ENCODE measurements at regions not wholly inside any gene's neighbourhood (a gene's known extent, or its start where the extent isn't known, plus 50 kb on each side); places are given as distances from the start of the nearest gene placed in this dataset.

DNA sequence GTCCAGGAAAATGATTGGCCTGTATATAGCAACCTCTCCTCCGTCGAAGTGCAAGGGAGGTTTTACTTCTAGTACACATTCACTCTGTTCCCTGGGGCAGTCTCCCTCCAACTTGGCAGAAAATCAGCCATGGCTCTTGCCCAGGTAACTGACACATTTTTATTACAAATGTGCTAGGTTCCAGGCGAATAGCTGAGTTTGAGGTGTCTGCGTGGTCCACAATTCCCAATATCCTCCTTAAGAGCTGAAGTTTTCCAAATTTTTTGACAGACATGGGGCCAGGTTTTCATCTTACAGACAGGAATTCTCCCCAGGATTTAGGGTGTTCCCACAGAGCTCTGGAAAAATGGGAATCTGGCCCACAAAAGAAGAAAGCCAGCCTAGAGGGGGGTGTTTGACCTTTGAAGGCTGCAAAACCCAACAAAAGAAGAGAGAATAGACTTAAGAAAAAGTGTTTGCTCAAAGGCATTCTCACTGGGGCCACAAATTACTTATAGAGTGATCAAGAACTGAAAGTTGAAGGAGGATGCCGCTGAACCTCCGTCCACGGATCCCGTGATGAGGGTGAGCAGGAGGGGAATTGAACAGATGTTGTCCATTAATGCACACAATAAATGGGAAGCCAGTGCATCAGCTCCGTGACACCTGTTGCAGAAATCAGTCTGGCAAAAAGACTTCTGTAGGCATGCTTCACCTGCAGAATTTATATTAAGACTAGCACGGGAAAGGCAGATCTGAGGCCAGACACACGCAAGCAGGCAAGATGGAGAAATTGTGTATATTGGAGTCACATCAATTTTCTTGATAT lies 242.3 kb upstream of the COPS8 start:
- DNase-seq (no peak), ATAC-seq (no peak)
- H3K27ac Mint-ChIP-seq, result no peak overlapping the region
- peaks cover 2% of the 10 kb centered on the region for H3K27me3 Mint-ChIP-seq (ENCODE audit: low read depth)
- H3K4me3 Mint-ChIP-seq, result no peak overlapping the region
- no peaks in the 10 kb centered on the region for H3K36me3 Mint-ChIP-seq (ENCODE audit: low read depth)
- H3K9me3 Mint-ChIP-seq (ENCODE audit: insufficient read depth), result no peaks in the 10 kb centered on the region
- ChIA-PET CTCF (no interaction called here), POLR2A (no interaction called here)
- no peaks in the 10 kb centered on the region for H3K4me1 Mint-ChIP-seq (ENCODE audit: low read depth)

DNA sequence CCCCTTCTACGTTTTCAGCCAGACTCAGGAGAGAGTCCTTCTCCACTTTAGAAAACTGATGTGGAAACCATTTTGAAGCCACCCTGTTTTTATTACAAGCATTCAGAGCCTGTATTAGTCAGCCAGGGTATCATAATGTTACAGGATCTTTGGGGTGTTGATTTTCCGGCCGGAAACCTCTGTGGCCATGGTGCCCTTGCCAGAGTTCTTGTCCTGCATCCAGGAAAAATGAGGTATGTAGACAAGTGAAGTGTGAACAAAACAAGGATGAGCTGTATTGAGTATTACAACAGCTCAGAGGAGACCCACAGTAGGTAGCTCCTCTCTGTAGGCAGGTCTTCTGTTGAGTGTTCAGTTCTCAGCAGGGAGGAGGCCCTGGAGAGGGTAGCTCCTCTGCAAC lies 241.0 kb upstream of the COPS8 start:
- Mint-ChIP-seq H3K4me3 (no peak overlapping the region), H3K27ac (no peak overlapping the region), H3K9me3 (ENCODE audit: insufficient read depth) (no peaks in the 10 kb centered on the region), H3K4me1 (ENCODE audit: low read depth) (no peaks in the 10 kb centered on the region), H3K27me3 (ENCODE audit: low read depth) (peaks cover 2% of the 10 kb centered on the region), H3K36me3 (ENCODE audit: low read depth) (no peaks in the 10 kb centered on the region)
- no peak for DNase-seq
- no peak for ATAC-seq
- CTCF ChIA-PET, result no interaction called here
- POLR2A ChIA-PET, result no interaction called here

DNA sequence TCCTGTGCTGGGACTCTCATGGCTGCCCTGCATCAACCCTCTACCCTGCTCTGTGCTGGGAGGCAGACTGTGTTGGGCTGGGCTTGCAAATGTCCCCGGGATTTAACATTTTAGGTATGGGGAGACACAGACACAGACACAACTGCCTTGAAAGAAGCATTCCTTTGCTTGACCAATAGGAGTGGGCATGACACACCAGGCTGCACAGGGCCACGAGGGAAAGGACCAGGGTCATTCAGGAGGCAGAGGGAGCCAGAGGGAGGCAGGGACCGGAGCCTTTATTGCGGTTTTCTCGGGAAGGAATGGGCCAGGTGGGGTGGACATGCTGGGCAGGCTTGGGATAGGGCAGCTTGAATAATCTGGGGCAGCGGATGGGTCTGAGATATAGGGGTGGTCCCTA lies 238.7 kb upstream of the COPS8 start:
- DNase-seq, result no peak
- no peaks in the 10 kb centered on the region for H3K9me3 Mint-ChIP-seq (ENCODE audit: insufficient read depth)
- ATAC-seq, result no peak
- POLR2A ChIA-PET, result no interaction called here
- H3K36me3 Mint-ChIP-seq (ENCODE audit: low read depth), result no peaks in the 10 kb centered on the region
- no peaks in the 10 kb centered on the region for H3K27me3 Mint-ChIP-seq (ENCODE audit: low read depth)
- H3K4me3 Mint-ChIP-seq, result no peak overlapping the region
- H3K4me1 Mint-ChIP-seq (ENCODE audit: low read depth), result no peaks in the 10 kb centered on the region
- CTCF ChIA-PET, result no interaction called here
- H3K27ac Mint-ChIP-seq, result no peak overlapping the region

DNA sequence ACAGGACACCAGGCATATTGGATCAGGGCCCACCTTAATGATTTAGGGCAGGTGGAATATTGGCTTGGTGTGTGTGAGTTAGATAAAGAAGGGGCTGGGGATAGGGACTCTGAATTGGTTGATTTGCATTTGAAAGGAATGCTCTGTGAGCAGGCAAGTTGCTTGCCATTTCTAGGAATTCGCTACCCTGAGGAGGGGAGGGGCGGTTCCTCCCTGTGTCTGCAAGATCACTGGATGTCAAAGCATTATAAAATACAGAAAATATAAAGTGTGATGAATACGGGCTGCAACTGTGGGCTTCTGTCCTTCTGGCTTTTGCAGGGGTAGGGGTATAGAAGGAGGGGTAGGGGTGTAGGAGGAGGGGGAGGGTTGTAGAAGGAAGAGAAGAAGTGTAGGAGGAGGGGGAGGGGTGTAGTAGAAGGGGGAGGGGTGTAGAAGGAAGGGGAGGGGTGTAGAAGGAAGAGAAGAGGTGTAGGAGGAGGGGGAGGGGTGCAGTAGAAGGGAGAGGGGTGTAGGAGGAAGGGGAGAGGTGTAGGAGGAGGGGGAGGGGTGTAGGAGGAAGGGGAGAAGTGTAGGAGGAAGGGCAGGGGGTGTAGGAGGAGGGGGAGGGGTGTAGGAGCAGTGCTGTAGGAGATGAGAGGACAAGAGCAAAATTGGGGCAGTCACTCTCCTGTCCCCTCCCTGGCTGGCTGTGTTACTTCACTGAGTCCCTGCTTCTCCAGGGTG lies 238.0 kb upstream of the COPS8 start:
- no peaks in the 10 kb centered on the region for H3K4me1 Mint-ChIP-seq (ENCODE audit: low read depth)
- ChIA-PET CTCF (no interaction called here), POLR2A (no interaction called here)
- H3K27me3 Mint-ChIP-seq (ENCODE audit: low read depth), result no peaks in the 10 kb centered on the region
- DNase-seq (no peak), ATAC-seq (no peak)
- H3K36me3 Mint-ChIP-seq (ENCODE audit: low read depth), result no peaks in the 10 kb centered on the region
- H3K4me3 Mint-ChIP-seq, result no peak overlapping the region
- H3K27ac Mint-ChIP-seq, result no peak overlapping the region
- no peaks in the 10 kb centered on the region for H3K9me3 Mint-ChIP-seq (ENCODE audit: insufficient read depth)

DNA sequence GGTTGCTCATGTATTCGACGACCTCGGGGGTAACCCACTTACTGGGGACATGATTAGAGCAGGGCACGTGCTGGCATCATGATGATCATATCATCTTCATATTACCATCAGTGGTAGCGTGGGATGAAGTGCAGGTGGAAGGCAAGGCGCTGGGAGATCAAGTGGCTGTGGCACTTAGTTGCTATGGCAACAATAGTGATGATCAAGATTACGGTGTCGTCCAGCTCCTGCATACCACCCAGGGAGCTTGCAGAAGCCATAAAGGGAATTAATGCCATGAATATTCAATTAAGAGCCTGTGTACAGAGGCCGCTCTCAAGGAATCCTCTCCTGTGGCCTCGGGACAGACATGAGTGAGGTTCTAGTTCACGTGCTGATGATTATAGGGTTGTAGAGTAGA lies 237.2 kb upstream of the COPS8 start:
- Mint-ChIP-seq H3K9me3 (ENCODE audit: insufficient read depth) (no peaks in the 10 kb centered on the region), H3K4me3 (no peak overlapping the region), H3K27ac (no peak overlapping the region), H3K36me3 (ENCODE audit: low read depth) (no peaks in the 10 kb centered on the region), H3K4me1 (ENCODE audit: low read depth) (no peaks in the 10 kb centered on the region), H3K27me3 (ENCODE audit: low read depth) (no peaks in the 10 kb centered on the region)
- ChIA-PET POLR2A (no interaction called here), CTCF (no interaction called here)
- no peak for ATAC-seq
- DNase-seq, result no peak

DNA sequence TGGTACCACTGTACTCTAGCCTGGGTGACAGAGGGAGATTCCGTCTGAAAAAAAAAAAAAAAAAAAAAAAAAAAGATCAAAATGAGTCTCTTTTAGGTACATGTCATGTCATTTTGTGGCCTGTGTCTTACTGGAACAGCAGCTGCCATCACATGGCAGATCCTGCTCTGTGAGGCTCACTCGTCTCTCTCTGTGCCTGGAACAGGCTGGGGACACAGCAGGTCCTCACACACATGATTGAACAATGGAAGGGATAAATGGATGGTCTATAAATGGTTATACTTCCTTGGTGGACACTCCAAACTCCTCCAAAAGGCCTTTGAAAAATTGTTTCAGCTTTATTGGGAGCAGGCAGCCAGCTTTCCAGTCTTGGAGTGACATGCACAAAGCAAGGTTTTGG lies 236.2 kb upstream of the COPS8 start:
- Mint-ChIP-seq H3K4me3 (no peak overlapping the region), H3K9me3 (ENCODE audit: insufficient read depth) (no peaks in the 10 kb centered on the region), H3K27ac (no peak overlapping the region), H3K36me3 (ENCODE audit: low read depth) (no peaks in the 10 kb centered on the region), H3K4me1 (ENCODE audit: low read depth) (no peaks in the 10 kb centered on the region), H3K27me3 (ENCODE audit: low read depth) (no peaks in the 10 kb centered on the region)
- no peak for ATAC-seq
- ChIA-PET POLR2A (interaction anchor here (0.5 kb wide), 1 partner anchor 32 kb away, joined by 3 read pairs; no protein-coding TSS in a partner anchor), CTCF (no interaction called here)
- no peak for DNase-seq

DNA sequence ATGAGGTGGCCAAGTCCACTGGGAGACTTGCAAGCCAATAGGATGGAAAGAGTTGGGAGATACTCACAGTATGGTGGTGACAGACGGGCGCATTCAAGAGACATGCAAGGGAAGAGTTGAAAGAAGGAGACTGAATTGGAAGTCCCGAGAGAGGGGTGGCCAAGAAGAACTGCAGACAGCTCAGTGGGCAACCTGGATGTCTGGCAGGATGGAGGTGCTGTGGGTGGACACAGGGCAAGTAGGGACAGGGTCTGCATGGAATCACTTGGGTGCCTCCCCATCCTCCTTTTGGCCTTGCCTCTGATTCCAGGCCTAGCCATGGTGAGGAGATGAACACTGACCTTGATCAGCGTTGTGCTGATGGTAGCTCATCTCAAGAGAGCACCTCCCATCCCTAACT lies 235.7 kb upstream of the COPS8 start:
- DNase-seq, result no peak
- no peak overlapping the region for H3K4me3 Mint-ChIP-seq
- CTCF ChIA-PET, result no interaction called here
- no peaks in the 10 kb centered on the region for H3K36me3 Mint-ChIP-seq (ENCODE audit: low read depth)
- no peak overlapping the region for H3K27ac Mint-ChIP-seq
- no peaks in the 10 kb centered on the region for H3K4me1 Mint-ChIP-seq (ENCODE audit: low read depth)
- POLR2A ChIA-PET, result interaction anchor here (0.5 kb wide), 1 partner anchor 31 kb away, joined by 3 read pairs; no protein-coding TSS in a partner anchor
- H3K27me3 Mint-ChIP-seq (ENCODE audit: low read depth), result no peaks in the 10 kb centered on the region
- H3K9me3 Mint-ChIP-seq (ENCODE audit: insufficient read depth), result no peaks in the 10 kb centered on the region
- no peak for ATAC-seq

DNA sequence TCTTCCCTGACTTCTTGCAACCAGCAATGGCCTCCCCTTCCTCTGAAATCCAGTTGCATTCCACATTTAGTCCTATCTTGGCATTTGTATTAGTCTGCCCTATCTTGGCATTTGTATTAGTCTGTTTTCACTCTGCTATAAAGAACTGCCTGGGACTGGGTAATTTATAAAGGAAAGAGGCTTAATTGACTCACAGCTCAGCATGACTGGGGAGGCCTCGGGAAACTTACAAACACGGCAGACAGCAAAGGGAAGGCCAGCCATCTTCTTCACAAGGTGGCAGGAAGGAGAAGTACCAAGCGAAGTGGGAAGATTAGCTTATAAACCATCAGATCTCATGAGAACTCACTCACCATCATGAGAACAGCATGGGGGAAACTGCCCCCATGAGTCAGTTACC lies 234.5 kb upstream of the COPS8 start:
- no peaks in the 10 kb centered on the region for H3K9me3 Mint-ChIP-seq (ENCODE audit: insufficient read depth)
- DNase-seq, result no peak
- no peaks in the 10 kb centered on the region for H3K36me3 Mint-ChIP-seq (ENCODE audit: low read depth)
- no peaks in the 10 kb centered on the region for H3K27me3 Mint-ChIP-seq (ENCODE audit: low read depth)
- H3K4me1 Mint-ChIP-seq (ENCODE audit: low read depth), result no peaks in the 10 kb centered on the region
- H3K4me3 Mint-ChIP-seq, result no peak overlapping the region
- ChIA-PET CTCF (no interaction called here), POLR2A (no interaction called here)
- no peak overlapping the region for H3K27ac Mint-ChIP-seq
- no peak for ATAC-seq

DNA sequence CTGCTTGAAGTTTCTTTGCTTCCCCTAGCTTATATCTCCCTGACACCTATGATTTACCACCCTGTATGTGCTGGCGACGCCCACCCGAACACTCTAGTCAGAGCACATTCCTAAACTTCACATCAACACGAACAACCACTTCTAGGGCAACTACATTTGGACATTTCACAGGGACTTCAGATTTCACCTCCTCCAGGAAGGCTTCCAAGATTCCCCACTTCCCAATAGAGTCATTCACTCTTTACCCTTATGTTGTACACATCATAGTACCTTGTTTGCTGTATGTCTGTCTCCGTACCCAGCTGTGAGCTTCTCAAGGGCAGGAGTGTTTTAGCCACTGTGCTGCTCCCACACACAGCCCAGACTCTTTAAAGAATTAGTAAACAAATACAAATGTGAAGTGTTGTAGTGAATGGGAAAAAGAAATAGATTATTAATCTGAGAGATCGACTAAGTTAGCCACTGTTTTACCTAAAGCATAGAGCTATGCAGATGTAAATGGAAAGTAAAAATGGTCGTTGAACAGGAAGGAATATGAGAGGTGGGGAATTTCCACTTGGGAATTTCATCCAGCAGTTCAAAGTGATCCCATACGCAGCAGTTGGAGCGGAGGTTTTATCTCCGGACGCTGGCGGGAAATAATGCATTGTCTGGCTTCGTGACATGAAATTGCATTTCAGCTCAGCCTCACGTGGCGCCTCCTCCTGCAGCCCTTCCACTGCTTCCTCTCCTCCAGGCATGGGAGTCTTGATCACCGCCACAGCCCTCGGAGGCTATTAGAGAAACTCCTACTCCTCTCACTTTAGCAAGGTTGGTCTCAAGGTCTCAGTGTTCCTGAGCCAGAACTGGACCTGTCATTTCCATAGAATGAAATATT lies 233.4 kb upstream of the COPS8 start:
- CTCF ChIA-PET, result no interaction called here
- Mint-ChIP-seq H3K9me3 (ENCODE audit: insufficient read depth) (no peaks in the 10 kb centered on the region), H3K27ac (no peak overlapping the region), H3K27me3 (ENCODE audit: low read depth) (no peaks in the 10 kb centered on the region), H3K36me3 (ENCODE audit: low read depth) (no peaks in the 10 kb centered on the region), H3K4me1 (ENCODE audit: low read depth) (no peaks in the 10 kb centered on the region), H3K4me3 (no peak overlapping the region)
- POLR2A ChIA-PET, result no interaction called here
- ATAC-seq (no peak), DNase-seq (no peak)

DNA sequence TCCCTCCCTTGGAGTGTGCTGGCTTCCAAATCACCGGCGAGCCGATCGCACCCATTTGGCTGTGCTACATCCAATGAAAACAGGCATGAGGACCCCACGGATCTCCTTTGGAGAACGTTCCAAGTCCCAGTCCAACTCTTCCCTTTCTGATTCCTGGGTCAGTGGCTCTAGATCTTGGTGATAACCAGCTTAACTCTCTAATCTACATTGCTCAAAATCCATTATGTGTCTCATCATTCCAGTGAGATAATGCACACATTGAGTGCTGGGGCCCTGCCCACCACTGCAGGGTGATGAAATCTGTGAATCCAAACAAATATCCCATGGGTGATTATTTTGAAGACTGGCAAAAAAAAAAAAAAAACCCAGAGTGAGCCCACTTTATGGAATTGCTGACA lies 232.7 kb upstream of the COPS8 start:
- ChIA-PET CTCF (no interaction called here), POLR2A (no interaction called here)
- no peaks in the 10 kb centered on the region for H3K36me3 Mint-ChIP-seq (ENCODE audit: low read depth)

DNA sequence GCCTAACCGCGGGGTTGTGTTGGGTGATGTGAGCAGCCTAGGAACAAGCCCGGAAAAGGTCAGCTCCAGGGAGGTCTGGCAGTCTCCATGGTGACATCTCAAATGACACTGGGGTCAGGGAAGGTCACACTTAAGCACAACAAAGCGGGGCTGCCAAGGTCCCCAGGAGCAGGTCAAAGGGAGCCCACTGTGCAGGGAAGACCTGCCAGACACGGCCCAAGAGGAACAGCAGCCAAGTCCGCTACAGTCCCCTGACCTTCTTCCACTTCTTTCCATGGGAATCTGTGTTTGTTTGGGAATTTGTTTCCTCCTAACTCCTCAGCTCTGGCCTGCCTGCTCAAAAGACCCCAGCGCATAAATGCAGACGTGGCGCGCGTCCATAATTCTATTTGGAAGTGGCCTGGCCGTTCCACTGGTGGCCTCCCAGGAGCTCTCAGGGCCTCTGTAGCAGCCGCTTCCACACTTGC lies 232.1 kb upstream of the COPS8 start:
- POLR2A ChIA-PET, result no interaction called here
- ATAC-seq (no peak), DNase-seq (no peak)
- Mint-ChIP-seq H3K27me3 (ENCODE audit: low read depth) (no peaks in the 10 kb centered on the region), H3K36me3 (ENCODE audit: low read depth) (no peaks in the 10 kb centered on the region), H3K27ac (no peak overlapping the region), H3K4me3 (no peak overlapping the region), H3K9me3 (ENCODE audit: insufficient read depth) (no peaks in the 10 kb centered on the region), H3K4me1 (ENCODE audit: low read depth) (no peaks in the 10 kb centered on the region)
- CTCF ChIA-PET, result no interaction called here

More for the DNA sequence above, 232.7 kb upstream of the COPS8 start:
- DNase-seq, result no peak
- H3K4me1 Mint-ChIP-seq (ENCODE audit: low read depth), result no peaks in the 10 kb centered on the region
- ATAC-seq, result no peak
- no peak overlapping the region for H3K4me3 Mint-ChIP-seq
- H3K27ac Mint-ChIP-seq, result no peak overlapping the region
- no peaks in the 10 kb centered on the region for H3K9me3 Mint-ChIP-seq (ENCODE audit: insufficient read depth)
- no peaks in the 10 kb centered on the region for H3K27me3 Mint-ChIP-seq (ENCODE audit: low read depth)

Measured in activated CD8-positive, alpha-beta T cell treated with anti-CD3 and anti-CD28 coated beads, Interleukin-2, amount 10 ng/mL, durations not matched to agents 7 days and 5 days (primary cell).